Aorta (tissue), 5 donors: ENCODE measurements at regions not wholly inside any gene's neighbourhood (a gene's known extent, or its start where the extent isn't known, plus 50 kb on each side); places are given as distances from the start of the nearest gene placed in this dataset.

ENCODE experiments used
- ATAC-seq: fragments of 200-7000 bp; cut with Tn5 transposase; one replicate; pipeline ENCODE4 v1.9.1; 2022; ENCODE audit warnings: moderate library complexity; ENCODE audit not compliant: low FRiP score
- DNase-seq, 2 donors: peaks; one replicate each; pipeline ENCODE4 v3.0.0-alpha.2; 2020
- H3K27ac ChIP-seq, 2 donors: one replicate each; pipeline ENCODE4 v1.5.1; 2013; ENCODE audit warnings: low read length in 2 of 2, mild to moderate bottlenecking in 2 of 2, moderate library complexity in 2 of 2, control low read depth in 1 of 2, inconsistent platforms in 1 of 2, low read depth in 1 of 2
- H3K27me3 ChIP-seq, 2 donors: one replicate each; pipeline ENCODE4 v1.6.1; 2013; ENCODE audit warnings: control low read depth in 1 of 2, low read length in 1 of 2, mild to moderate bottlenecking in 1 of 2, moderate library complexity in 1 of 2; ENCODE audit not compliant: insufficient read depth in 2 of 2, control insufficient read depth in 1 of 2
- H3K36me3 ChIP-seq, 2 donors: one replicate each; pipeline ENCODE4 v1.6.1; 2013; ENCODE audit warnings: control low read depth in 1 of 2, low read length in 1 of 2, mild to moderate bottlenecking in 1 of 2; ENCODE audit not compliant: insufficient read depth in 2 of 2, control insufficient read depth in 1 of 2
- H3K4me1 ChIP-seq, 2 donors: one replicate each; pipeline ENCODE4 v1.6.1; 2013; ENCODE audit warnings: low read length in 2 of 2, control low read depth in 1 of 2, mild to moderate bottlenecking in 1 of 2, moderate library complexity in 1 of 2; ENCODE audit not compliant: insufficient read depth in 2 of 2, control insufficient read depth in 1 of 2
- H3K4me3 ChIP-seq, 2 donors: one replicate each; pipeline ENCODE4 v1.5.1; 2013; ENCODE audit warnings: low read length in 2 of 2, control low read depth in 1 of 2, mild to moderate bottlenecking in 1 of 2
- H3K9me3 ChIP-seq: one replicate; pipeline ENCODE4 v1.6.1; 2013; ENCODE audit warnings: mild to moderate bottlenecking, low read length; ENCODE audit not compliant: control insufficient read depth
- WGBS, 2 donors: extraction: QIAGEN DNeasy Blood & Tissue Kit; methylation state at CpG; one replicate each; pipeline ENCODE4 v1.1.7; 2013; 5-methylcytosine and 5-hydroxymethylcytosine counted together
- intact Hi-C, 2 donors: fragments of 100-400 bp; cut with DNase I; formaldehyde crosslinking; loops; one replicate each; pipeline versions ENCODE4 v1.14.2 to v1.15.0; 2022
- donor health status: healthy with polysubstance abuse.
- donor health status: Bipolar disorder and iron deficiency.
- donor health status: DM: no; HTN: no; CAD: no.
- donor health status: DM: no; HTN: no; CAD: no.
- donor health status: DM: yes; HTN: yes; CAD: no.

- intact Hi-C loops, result no loop called here
- no peaks in the 10 kb centered on the region for H3K4me1 ChIP-seq
- H3K27ac ChIP-seq, result no peak overlapping the region
- no peaks in the 10 kb centered on the region for H3K9me3 ChIP-seq
- ATAC-seq (no peak), DNase-seq (no peak)
- H3K4me3 ChIP-seq, result no peak overlapping the region
- WGBS, 2 donors, result 68 to 77% methylated on average over 6 of the region's 6 CpGs
- H3K27me3 ChIP-seq, result no peaks in the 10 kb centered on the region
- no peaks in the 10 kb centered on the region for H3K36me3 ChIP-seq
Observed at GRCh38 chr5:74079971-74080556, 454.1 kb downstream of the ARHGEF28 start.

GRCh38 chr5:74075501-74076484 lies 449.8 kb downstream of the ARHGEF28 start:
- no peaks in the 10 kb centered on the region for H3K27me3 ChIP-seq
- H3K4me3 ChIP-seq, result no peak overlapping the region
- H3K4me1 ChIP-seq, result peaks cover 4 to 5% of the 10 kb centered on the region in 2 donors
- ATAC-seq, result no peak
- H3K27ac ChIP-seq, result no peak overlapping the region
- no peaks in the 10 kb centered on the region for H3K9me3 ChIP-seq
- DNase-seq, result no peak
- H3K36me3 ChIP-seq, result no peaks in the 10 kb centered on the region
- 78 to 89% methylated on average over 7 of the region's 7 CpGs for WGBS, 2 donors
- intact Hi-C loops, result no loop called here

GRCh38 chr5:74074111-74074510 lies 448.1 kb downstream of the ARHGEF28 start:
- ATAC-seq (no peak), DNase-seq (no peak)
- Histone ChIP-seq H3K27me3 (no peaks in the 10 kb centered on the region), H3K9me3 (no peaks in the 10 kb centered on the region), H3K4me1 (peaks cover 4 to 5% of the 10 kb centered on the region in 2 donors), H3K27ac (no peak overlapping the region), H3K4me3 (no peak overlapping the region), H3K36me3 (no peaks in the 10 kb centered on the region)
- intact Hi-C loops, result no loop called here
- WGBS, 2 donors, result 81 to 89% methylated on average over 7 of the region's 7 CpGs

- Histone ChIP-seq H3K9me3 (no peaks in the 10 kb centered on the region), H3K27ac (peak overlapping the region in 1 of 2 donors; percentile 15), H3K27me3 (no peaks in the 10 kb centered on the region), H3K4me1 (peaks cover 4 to 5% of the 10 kb centered on the region in 2 donors), H3K36me3 (no peaks in the 10 kb centered on the region), H3K4me3 (no peak overlapping the region)
- intact Hi-C loops, result no loop called here
- ATAC-seq (no peak), DNase-seq (no peak)
- 71 to 78% methylated on average over 2 of the region's 2 CpGs for WGBS, 2 donors
Observed at GRCh38 chr5:74073257-74073656, 447.3 kb downstream of the ARHGEF28 start.

- no peaks in the 10 kb centered on the region for H3K36me3 ChIP-seq
- no peak for DNase-seq
- no peak for ATAC-seq
- H3K27ac ChIP-seq, result no peak overlapping the region
- H3K27me3 ChIP-seq, result no peaks in the 10 kb centered on the region
- intact Hi-C loops, result no loop called here
- H3K9me3 ChIP-seq, result no peaks in the 10 kb centered on the region
- WGBS, 2 donors, result 93 to 95% methylated on average over 1 of the region's 1 CpG
- H3K4me3 ChIP-seq, result no peak overlapping the region
- H3K4me1 ChIP-seq, result peaks cover 4 to 5% of the 10 kb centered on the region in 2 donors
Observed at GRCh38 chr5:74072646-74073045, 446.6 kb downstream of the ARHGEF28 start.

- Histone ChIP-seq H3K36me3 (no peaks in the 10 kb centered on the region), H3K4me3 (no peak overlapping the region), H3K4me1 (peaks cover 4 to 5% of the 10 kb centered on the region in 2 donors), H3K27me3 (no peaks in the 10 kb centered on the region), H3K27ac (no peak overlapping the region), H3K9me3 (no peaks in the 10 kb centered on the region)
- WGBS, 2 donors, result 98% methylated on average over 3 of the region's 3 CpGs
- DNase-seq (no peak), ATAC-seq (no peak)
- intact Hi-C loops, result no loop called here
Observed at GRCh38 chr5:74070766-74071165, 444.8 kb downstream of the ARHGEF28 start.

GRCh38 chr5:74069741-74070140 lies 443.7 kb downstream of the ARHGEF28 start:
- Histone ChIP-seq H3K4me3 (no peak overlapping the region), H3K4me1 (peaks cover 4 to 5% of the 10 kb centered on the region in 2 donors), H3K9me3 (no peaks in the 10 kb centered on the region), H3K36me3 (no peaks in the 10 kb centered on the region), H3K27ac (no peak overlapping the region), H3K27me3 (no peaks in the 10 kb centered on the region)
- 97 to 98% methylated on average over 4 of the region's 4 CpGs for WGBS, 2 donors
- no peak for DNase-seq
- intact Hi-C loops, result no loop called here
- ATAC-seq, result no peak

GRCh38 chr5:74067748-74068541 lies 441.9 kb downstream of the ARHGEF28 start:
- Histone ChIP-seq H3K9me3 (no peaks in the 10 kb centered on the region), H3K4me3 (no peak overlapping the region), H3K27me3 (no peaks in the 10 kb centered on the region), H3K27ac (no peak overlapping the region), H3K4me1 (peaks cover 2 to 4% of the 10 kb centered on the region in 2 donors), H3K36me3 (no peaks in the 10 kb centered on the region)
- intact Hi-C loops, result no loop called here
- ATAC-seq, result peak; percentile 44
- 58 to 59% methylated on average over 5 of the region's 5 CpGs for WGBS, 2 donors
- no peak for DNase-seq
